NCI-H82 treated with DMSO at 0.1 percent for 48 hours (cell line): ENCODE measurements at regions not wholly inside any gene's neighbourhood (a gene's known extent, or its start where the extent isn't known, plus 50 kb on each side); places are given as distances from the start of the nearest gene placed in this dataset.
"Not testable (repeated sequence)": the region's sequence is repeated elsewhere in the genome, so short reads cannot be mapped to it uniquely, and the experiment has no call there.

Experiments used
- DNase-seq: peaks from one replicate; lab custom pipeline; 2025; ENCODE audit not compliant: unreplicated experiment; lab: John Stamatoyannopoulos, UW

DNA sequence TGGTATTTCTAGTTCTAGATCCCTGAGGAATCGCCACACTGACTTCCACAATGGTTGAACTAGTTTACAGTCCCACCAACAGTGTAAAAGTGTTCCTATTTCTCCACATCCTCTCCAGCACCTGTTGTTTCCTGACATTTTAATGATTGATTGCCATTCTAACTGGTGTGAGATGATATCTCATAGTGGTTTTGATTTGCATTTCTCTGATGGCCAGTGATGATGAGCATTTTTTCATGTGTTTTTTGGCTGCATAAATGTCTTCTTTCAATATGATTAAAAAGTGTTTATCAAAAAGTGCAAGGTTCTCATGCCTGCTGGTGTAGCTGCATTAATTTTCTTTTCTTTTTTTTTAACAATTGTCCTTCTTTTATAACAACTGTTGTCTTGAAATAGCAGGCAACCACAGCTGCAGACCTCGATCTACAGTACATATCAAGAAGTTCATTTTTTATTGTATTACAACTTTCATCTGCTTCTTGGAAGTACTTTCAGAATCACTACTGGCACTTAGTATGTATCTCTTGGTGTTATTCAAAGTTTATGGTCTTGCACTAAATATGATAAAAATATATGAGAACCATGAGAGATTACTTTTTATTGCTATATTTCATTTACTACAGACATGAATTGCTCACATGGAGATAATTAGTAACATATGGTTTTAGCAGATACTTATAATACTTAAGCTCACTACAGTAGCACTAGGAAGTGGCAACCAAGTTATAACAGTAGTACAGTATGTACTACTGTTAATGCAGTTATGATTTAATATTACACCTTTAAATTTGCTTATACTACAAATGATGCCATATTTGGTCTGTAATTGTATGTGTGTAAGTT, 358.0 kb downstream of the ETV1 start:
- not testable (repeated sequence) for DNase-seq

DNA sequence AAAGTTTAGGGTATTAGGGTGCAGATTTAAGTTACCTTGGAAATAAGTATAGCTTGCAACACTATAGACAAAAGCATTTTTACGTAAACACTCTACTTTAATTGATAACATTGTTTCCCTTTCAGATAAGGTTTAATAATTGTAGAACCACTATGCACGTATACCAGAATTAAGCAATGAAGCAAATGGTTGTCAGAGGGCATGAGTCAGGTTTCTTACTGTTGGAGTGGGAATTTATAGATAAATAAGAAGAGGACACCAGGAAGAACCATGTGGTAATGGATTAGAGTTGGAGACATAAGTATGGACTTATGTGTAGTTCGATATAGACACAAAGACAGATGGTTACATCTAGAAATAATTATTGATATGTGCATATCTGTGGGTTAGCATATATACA, 355.6 kb downstream of the ETV1 start:
- DNase-seq, result no peak

DNA sequence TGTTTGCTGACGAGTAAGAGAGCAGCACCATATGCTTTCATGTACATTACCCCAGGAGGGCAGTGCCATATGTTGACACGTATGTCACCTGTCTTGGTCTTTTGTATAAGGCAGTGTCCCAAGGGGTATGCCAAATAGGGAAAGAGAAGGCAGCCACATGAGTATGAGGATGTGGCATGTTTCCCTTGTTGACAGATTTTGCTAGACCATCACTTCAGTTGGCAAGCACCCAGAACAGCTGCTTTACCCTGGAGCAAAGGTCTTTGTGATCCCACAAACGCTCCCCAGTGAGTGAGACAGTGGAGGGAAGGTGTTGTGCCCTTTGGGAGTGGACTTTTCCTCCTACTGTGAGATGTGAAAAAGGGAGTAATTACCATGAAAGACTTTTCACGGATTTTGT, 350.1 kb downstream of the ETV1 start:
- no peak for DNase-seq

DNA sequence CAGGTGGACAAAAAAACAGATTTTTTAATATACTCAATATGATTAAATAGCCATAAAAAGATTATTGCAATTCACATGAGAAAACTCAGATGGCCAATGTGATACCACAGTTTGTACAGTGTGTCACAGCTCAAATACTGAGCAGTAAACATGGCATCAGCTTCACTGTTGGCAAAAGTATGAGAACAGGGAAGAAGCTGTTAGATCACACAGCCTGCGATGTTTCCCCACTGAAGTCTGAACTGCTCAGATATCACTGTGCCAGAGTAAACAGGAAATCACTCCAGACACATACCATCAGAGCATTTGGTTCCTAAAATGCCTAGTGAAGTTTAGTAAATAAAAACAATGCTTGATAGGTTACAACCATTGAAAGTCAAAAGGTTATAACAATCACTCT, 347.8 kb downstream of the ETV1 start:
- DNase-seq, result no peak

DNA sequence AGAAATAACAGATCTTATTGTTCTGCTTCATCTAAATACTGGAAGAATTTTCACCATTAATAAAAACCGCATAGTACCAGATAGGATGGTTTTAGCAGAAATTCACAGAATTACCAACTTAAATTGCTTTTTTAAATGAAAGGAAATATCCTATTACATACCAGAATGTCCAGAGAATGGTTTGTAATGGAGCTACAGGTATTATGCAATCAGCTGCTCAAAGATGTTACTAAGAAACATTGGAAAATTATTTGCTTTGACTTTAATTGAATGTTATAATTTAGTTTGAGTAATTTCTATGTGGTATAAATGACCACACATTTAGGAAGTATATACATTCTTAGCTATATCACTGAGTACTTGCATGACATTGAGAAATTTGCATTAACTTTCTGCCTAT, 338.3 kb downstream of the ETV1 start:
- DNase-seq, result no peak

DNA sequence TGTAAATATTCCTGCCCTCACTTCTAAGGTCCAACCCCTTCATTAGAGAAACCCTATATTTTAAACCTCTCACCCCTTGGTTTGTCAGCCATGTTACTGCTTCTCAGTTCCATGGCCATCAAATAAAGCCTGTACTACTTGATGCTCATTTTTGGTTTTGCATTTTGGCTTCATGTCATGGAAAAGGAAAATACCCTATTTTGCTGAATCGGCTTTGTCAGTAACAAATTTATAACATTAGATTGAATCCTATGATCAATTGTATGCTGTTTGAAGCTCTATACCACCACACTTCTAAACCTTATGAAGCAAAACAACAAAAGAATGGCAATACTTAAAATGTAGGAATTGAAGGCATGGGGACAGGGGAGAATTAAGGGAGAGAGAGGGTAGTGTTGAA, 333.1 kb downstream of the ETV1 start:
- no peak for DNase-seq

DNA sequence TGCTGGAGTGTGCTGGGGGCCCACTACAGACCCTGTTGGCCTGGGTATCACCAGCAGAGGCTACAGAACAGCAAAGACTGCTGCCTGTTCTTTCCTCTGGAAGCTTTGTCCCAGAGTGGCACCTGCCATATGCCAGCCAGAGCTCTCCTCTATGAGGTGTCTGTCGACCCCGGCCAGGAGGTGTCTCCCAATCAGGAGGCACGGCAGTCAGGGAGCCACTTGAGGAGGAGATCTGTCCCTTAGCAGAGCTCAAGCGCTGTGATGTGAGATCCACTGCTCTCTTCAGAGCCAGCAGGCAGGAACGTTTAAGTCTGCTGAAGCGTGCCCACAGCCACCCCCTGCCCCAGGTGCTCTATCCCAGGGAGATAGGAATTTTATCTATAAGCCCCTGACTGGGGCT, 316.2 kb downstream of the ETV1 start:
- no peak for DNase-seq

DNA sequence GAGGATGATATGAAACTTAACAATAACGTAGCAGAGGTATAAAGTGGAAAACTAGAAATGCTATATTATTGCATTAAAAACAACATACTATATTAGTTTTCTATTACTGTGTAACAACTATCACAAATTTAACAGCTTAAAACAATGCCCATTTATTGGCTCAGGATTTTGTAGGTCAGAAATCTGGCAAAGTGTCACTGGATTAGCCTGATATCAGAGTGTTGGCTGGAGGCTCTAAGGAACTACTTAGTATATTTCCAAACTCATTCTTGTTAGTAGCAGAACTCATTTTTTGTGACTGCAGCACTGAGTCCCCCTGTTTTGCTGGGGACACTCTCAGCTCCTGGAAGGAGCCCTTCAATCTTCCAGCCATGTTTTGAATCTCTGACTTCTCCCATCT, 306.8 kb downstream of the ETV1 start:
- DNase-seq, result no peak

DNA sequence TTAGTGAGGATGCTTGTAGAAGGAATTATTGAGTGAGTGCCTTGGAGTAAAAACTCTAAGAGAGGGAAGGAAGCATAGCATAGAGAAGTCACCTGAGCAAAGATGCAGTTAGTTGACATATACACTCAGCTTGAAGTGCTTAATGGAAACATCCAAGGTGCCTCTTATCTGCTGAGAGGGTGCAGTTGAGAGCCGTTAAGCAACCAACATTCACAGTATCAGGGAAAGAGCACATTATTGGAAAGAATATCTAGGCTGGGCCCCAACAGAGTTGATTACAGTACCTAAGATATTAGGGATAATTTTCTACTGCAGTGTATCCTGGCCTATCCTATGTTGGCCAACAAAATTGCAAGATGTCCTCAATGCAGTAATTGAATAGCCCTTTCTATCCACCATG, 302.0 kb downstream of the ETV1 start:
- DNase-seq, result no peak

DNA sequence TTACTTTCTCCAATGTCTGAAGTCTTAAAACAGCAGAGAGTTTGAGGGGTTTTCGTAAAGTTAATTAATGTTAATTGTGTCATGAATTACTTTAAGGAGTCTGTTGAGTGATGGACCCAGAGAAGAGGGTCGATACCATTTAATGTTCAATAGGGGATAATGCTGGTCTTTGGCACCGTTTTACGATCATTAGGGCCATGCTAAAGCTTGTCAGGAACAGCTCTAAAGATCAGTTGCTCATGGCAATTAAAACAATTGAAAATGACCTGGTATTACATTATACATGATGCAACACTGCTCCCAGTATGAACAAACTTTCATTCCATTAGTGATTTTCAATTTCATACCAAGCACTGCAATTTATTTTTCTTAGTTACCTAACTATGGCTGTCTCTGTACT, 296.9 kb downstream of the ETV1 start:
- no peak for DNase-seq

DNA sequence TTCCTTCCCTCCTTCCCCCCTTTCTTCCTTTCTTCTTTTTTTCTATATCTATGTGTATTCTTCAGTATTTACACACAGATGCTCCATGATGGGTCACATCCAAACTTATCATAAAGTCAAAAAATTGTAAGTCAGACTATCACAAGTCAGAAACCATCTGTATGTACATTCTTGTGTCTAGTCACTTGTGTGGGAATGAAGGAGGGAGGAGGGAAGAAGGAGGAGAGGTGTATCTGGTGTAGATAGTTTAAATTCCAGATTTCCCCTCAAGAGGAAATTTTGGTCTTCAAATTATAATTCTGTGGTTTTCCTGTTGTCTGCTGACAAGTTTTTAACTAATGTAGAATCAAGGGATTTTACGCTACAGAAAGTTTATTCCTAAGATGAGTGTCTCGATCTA, 287.2 kb downstream of the ETV1 start:
- DNase-seq, result no peak

DNA sequence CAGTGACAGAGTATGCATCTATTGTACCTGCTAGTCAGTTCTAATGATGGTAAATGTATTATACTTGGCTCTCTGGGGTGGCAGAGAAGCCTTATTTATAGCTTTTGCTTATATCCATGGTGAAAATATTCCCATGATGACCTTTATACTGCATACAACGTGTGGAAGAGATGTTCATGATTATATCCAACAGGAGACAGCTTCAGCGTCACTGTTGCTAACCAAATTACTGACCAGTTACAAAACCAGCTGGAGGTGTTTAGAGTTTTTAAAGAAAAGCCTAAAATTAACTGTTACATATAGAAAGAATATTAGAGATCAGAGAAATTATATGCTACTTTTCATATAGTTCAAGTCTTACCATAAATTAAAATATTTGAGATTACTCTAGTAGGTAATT, 280.8 kb downstream of the ETV1 start:
- no peak for DNase-seq

DNA sequence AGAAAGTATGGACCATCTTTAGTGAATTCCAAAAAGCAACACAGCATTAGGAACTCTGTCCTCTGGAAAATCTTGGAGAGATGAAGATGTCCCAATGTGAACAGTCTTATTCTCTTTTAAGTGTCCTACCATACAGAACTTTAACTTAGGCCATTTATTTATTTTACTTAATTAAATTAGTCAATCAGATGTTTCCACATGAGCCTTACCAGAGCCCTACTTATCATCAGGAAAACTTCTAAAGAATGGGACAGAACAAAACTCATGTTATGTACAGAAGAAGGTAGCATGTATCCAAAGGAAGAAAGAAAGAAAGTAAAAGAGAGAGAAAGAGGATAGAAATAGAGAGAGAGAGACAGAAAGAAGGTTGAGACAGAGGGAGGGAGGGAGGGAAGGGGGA, 276.4 kb downstream of the ETV1 start:
- DNase-seq, result no peak

DNA sequence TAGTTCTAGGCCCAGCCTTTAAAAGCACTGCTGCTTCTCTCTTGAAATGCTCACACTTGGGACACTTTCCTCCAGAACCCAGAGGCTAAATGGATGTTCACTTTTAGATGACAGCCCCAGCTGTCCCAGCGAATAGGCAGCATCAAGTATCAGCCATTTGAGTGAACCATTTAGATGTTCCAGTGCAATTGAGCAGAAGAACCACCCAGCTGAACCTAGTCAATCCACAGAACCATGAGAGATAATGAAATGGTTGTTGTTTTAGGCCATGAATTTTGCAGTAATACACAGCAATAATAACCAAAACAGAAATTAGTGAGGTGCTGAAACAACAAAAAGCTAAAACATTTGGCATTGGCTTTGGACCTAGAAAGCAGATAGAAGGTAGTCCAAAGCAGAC, 273.9 kb downstream of the ETV1 start:
- no peak for DNase-seq

DNA sequence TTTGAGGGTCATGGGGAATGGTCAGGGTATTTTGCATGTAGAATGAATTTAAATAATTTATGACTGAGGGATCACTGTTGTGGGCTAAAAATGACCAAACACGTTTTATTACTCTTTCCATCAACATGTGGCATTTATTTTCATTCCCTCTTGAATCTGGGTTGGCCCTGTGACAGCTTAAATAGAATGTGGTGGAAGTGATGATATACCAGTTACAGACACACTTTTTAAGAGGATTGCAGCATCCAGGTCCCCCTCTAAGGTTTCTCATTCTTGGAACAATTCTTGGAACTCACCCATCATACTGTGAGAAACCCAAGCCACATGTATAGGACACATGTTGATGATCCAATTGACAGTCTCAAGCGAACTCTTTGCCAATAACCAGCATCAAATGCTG, 272.4 kb downstream of the ETV1 start:
- no peak for DNase-seq

DNA sequence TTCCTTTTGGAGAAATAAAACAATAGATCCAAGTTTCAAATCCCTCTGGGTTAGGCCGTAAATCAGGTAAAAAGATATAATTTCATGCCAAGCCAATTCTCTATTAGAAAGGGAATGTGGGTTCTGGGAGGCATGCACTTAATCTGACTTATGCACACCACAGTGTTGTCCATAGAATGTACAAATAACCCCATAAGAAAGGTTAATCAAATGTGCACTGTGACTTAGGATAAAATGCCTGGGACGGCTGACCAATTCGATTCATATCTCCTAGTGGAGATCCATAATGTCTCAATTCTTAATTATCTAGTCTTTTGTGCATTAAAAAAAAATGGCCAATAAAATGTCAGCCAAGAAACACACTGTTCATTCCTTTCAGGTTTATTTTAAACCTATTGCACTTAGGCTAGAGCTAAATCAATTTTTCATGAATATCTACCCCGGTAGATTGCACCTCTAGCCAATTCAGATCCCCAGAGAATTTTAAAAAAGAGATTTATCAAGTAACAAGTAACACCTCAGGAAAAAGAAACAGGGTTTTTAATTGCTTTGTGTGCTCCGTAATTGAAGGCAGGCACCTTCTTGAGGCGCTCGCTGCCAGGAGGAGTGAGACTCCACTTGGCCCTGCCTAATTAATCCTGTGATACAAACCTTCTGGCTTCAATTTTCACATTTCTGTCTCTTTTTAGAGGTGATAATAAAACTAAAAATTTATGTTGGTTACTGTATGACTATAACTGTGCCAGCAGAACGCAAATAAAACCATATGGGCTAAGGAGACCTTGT, 265.1 kb downstream of the ETV1 start:
- DNase-seq, result no peak

DNA sequence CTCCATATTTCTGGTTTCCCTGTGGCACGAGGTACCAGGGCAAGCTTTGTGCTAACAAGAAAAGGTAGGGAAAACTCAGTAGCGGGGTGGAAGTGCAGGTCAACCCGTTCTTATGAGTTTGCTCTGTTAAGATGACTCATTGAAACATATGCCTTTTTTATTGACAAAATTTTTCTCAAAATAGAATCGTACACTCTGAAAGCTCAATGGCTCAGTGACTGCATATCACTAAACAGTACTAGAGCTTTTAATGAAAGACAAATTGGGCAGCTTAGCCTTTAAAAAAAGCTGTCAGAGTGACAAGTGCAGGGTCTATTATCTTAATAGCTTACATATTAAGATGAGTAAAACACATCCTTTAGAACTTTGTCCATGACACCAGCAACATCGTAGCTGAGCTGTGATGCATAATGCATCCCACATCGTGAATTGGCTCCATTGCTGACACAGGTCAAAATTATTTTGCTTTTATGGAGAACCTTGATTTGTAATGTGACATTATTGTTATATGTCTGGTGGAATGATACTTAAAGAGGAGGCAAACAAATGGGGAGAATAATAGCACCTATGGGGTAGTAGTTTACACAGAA, 264.4 kb downstream of the ETV1 start:
- no peak for DNase-seq

DNA sequence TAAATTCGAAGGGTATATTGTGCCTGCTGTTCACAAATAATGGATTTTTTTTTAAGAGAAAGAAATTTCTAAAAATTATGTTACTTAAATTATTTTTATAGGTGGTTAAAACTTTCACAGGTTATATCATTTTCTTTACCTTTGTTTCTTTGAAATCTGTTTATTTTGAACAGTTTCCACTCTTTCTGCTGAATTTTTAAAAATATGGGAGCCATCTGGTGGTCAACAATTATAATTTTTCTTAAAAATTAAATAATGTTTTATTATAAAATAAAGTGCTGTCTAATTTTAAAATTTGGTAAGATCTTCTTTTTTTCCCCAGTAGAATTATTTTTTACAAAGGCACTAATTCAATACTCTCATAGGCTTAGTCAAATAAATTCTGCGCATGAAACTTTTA, 263.9 kb downstream of the ETV1 start:
- DNase-seq, result no peak

DNA sequence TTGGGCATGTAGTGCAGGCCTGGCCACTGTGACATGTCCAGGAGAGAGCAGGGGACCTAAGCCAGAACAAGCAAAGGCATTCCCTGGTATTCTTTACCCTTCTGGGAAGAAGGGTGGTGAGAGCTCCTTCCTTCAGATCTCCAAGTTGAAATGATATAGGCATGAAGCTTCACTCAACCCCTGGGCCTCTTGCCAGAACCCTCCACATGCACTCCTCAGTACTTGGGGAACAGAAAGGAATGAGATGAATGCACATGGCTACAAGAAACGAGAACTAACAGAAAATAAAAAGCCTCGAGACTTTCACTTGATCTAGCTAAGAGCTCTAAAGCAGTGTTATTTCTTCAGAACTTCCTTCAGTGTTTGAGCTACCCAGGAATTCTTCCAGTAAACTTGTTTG, 262.2 kb downstream of the ETV1 start:
- DNase-seq, result no peak

DNA sequence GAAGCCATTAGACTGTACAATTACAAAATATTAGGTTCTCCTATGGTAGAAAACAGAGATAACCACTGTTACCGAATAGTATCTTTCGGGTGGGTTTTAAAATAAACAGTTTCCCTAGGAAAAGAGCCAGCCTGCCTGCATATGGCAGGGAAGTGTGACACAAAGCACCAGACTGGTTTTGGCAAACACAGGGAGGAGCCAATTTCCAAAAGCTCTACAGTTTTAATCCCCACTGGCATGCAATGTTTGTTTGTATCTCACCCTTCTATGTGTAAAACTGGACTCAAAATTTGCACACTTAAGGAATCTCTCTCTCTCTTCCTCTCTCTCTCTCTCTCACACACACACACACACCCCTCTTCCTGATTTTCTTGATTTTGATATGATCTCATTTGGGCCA, 261.7 kb downstream of the ETV1 start:
- no peak for DNase-seq

DNA sequence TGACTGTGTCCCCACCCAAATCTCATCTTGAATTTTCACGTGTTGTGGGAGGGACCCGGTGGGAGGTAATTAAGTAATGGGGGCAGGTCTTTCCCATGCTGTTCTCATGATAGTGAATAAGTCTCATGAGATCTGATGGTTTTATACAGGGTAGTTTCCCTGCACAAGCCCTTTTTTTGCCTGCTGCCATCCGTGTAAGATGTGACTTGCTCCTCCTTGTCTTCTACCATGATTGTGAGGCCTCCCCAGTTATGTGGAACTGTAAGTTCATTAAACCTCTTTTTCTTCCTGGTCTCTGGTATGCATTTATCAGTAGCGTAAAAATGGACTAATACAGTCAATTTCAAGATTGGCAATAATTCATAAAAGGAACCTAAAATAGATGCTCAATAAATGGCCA, 261.0 kb downstream of the ETV1 start:
- not testable (repeated sequence) for DNase-seq

DNA sequence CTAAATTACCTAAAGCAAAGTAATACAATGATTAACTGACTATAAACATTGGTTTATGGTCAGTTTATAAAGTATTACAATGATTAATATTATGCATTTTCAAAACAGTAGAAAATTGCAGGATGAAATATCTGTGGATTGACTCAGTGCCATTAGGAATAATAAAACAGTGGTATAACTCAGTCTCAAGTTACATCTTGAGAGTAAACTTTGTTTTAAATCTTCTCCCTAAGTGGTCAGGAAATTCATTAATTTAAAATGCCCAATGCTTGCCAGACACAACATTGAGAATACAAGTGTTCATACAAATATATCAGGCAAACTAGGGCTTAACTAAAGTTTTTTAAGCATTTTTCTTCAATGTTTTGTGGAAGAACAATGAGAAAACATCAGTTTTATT, 257.8 kb downstream of the ETV1 start:
- no peak for DNase-seq
